ENCODE measurements at regions not wholly inside any gene's neighbourhood (a gene's known extent, or its start where the extent isn't known, plus 50 kb on each side); places are given as distances from the start of the nearest gene placed in this dataset.

DNA sequence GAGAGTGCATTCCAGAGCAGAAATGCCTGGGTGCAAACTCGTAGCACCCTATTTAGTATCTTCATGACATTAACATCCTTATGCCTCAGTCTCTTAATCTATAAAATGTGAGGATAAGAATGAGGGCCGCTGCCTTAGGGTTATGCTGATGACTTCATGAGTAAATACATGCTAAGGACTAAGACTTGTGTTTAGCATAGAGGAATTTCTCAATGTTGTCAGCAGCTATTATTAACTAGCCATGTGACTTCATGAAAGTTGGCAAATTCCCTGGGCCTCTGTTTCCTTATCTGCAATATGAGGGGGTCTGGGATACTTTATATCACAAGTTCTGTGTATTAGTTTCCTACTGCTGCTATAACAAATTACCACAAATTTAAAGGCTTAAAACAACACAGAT is 108.1 kb upstream of the RIPOR2 start:
- no peak for TF ChIP-seq CTCF (conservative IDR thresholded peaks at IDR 0.05 in 1 of 2, IDR thresholded peaks at IDR 0.05 in 1 of 2; ENCODE audit: low read depth in 1 of 2, low read length in 2 of 2)
- TF ChIP-seq EZH2 (IDR thresholded peaks at IDR 0.05; ENCODE audit: low read length, missing control alignments), result no peak

Data from fibroblast of lung (primary cell).